RPMI8226 (cell line): ENCODE measurements at regions not wholly inside any gene's neighbourhood (a gene's known extent, or its start where the extent isn't known, plus 50 kb on each side); places are given as distances from the start of the nearest gene placed in this dataset.
"Not testable (repeated sequence)": the region's sequence is repeated elsewhere in the genome, so short reads cannot be mapped to it uniquely, and the experiment has no call there.

Source experiments
- DNase-seq: peaks from one replicate; pipeline ENCODE4 v3.0.0-alpha.2; 2015

DNA sequence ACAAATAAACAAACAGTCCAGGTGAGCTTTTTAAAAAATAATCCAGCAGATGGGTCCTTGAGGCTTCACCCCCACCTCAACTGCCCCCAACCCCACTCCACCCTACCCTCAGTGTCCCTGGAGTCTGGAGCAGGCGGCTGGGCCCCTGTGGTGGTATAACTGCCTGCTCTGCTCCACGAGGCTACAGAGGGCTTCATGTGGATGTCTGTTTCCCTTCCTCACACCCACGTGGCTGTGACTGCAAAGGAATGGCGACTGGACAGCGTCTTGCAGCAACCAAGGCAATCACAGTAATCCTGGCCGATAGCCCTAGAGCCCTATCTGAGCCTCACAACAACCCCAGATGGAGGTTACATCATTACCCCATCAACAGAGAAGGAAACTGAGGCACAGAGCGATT lies 76.5 kb downstream of the SLC2A10 start:
- no peak for DNase-seq

DNA sequence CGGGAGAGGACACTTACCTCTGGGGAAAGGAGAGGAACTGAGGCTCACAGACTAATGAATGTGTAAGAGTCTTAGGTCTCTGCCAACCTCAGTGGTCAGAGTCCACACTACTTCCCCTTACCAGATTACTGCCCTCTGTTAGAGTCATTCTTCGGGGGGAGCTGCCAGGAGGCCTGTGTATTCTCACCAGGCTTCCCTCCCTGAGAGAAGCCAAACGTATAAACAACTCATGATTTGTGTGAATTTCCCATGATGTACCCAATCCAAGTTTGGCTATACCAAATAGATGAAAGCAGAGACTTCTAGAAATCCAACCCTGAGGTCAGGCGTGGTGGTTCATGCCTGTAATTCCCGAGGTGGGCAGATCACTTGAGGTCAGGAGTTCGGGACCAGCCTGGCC lies 77.1 kb downstream of the SLC2A10 start:
- no peak for DNase-seq

DNA sequence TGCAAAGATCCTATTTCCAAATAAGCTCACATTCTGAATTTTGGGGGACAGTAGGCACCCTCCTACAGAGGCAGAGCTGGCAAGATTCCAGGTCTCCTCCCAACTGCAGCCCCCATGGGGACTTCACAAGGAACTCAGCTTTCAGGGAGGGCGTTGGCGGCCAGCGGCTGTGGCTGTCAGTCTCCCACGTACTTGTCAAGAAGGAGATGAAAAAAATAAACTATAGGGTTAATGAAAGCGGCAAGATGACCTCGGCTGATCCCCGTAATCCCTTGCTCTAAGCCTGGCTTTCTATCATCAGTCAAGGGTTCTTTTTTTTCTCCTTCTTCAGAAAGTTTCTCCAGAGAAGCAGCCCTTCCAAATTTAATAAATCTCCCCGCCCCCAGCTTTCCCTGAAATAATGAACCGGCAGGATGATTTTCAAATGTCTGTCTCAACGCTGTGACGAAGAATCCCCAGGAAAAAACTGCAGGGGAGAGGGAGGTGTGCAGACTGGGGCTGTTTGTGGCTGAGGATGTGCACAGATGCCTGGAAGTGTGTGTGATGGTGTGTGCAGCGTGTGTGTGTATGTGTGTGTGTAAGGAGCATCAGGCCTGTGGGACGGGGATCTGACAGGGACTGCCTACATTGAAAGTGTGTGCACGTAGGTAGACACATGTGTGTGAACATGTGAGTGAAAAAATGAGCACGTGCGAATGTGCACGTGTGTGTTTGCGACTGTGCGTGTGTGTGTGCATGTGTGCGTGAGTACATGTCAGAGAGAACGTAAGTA lies 78.7 kb downstream of the SLC2A10 start:
- no peak for DNase-seq

DNA sequence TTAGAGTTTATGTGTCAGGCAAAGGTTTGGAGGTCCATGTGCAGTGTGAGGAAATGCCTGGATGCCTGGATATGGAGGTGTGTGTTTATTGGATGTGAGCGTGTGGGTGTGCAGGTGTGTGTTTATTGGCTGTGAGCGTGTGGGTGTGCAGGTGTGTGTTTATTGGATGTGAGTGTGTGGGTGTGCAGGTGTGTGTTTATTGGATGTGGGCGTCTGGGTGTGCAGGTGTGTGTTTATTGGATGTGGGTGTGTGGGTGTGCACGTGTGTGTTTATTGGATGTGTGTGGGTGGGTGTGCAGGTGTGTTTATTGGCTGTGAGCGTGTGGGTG lies 79.3 kb downstream of the SLC2A10 start:
- not testable (repeated sequence) for DNase-seq

DNA sequence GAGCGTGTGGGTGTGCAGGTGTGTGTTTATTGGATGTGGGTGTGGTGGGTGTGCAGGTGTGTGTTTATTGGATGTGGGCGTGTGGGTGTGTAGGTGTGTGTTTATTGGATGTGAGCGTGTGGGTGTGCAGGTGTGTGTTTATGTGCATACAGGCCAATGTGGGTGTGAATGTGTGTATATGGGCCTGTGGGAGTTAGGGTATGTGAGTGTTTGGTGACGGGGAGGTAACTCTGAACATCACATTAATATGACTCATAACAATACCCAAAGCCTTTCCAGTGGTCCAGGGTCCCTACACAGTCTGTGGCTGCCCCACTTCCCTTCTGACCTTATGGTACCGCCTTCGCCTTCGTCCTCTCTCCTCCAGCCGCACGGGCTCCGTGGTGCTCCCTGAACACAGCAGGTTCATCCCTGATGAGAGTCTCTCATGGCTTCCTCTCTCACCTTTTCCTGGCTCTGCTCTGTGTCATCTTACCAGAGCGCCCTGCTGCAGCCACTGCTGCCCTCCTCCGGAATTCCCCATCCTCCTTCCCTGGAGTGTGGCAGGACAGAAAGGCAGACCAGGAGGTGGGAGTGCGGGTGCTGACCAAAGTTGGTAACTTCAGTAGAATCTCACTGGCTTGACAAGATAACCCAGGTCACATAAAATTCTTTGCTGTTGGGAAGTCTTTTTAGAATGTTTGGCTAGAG lies 80.0 kb downstream of the SLC2A10 start:
- DNase-seq: no peak

DNA sequence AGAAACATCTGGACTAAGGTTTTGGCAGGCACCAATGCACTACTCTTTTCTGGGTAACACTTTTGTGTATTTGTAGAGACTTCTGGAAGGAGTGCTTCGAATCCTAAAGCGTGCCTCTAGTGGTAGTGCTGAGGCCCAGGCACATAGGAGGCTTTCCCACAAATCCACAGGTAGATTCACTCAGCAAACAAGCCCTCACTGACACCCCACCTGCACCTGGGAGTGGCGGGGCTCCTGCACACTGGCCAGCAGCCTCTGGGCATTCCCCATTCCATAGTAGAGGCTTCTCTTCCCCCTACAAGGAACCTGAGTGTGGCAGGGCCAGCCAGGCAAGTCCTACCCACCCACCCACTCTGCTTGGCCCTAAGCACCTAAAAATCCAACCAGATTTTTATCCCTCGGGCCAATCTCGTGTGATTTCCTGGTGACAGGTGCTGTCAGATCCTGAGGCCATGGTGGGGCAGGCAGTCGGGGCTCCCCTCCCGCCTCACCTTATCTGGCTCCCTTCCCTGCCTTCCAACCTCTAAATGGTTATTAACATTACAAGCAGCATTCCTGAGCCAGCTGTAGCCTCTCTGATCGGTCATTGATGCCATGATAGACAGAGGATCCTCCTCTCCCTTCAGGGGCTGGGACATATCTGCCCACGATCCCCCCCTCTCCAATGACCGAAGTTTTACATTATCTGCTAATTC lies 82.4 kb downstream of the SLC2A10 start:
- no peak for DNase-seq

DNA sequence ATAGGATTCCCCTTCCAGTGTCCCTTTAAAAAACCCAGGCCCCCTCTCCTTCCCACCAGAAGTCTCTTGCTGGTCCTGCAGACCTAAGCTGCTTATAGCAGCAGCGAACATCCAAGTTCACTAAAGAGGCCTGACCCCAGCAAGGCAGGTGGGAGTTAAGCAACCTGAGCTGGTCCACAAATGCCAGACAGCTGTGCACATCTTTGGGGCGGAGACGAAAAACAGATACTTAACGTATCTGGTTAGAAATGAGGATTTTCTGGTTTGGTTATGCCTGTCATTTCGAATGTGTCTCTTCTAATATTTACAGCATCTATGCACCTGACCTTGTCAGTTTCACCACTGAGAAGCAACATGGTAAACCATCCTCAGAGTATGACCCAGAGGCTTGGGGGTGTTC lies 87.8 kb downstream of the SLC2A10 start:
- no peak for DNase-seq

DNA sequence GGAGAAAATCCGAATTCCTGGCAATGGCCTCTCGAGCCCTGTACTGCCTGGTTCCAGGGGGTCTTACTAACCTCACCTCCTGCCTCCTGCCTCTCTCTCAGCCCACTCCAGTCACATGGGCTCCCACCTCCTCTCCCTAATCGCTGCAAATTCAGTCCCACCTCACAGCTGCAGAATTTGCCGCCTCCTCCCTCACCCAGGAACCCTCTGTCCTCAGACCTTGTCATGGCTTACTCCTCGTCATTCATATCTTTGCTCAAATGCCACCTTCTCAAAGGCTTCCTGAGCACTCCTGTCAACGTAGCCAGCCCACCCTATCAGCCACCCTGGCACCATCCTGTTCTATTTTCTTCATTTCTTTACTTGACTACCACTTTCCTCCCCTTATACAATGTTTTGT lies 89.0 kb downstream of the SLC2A10 start:
- no peak for DNase-seq

DNA sequence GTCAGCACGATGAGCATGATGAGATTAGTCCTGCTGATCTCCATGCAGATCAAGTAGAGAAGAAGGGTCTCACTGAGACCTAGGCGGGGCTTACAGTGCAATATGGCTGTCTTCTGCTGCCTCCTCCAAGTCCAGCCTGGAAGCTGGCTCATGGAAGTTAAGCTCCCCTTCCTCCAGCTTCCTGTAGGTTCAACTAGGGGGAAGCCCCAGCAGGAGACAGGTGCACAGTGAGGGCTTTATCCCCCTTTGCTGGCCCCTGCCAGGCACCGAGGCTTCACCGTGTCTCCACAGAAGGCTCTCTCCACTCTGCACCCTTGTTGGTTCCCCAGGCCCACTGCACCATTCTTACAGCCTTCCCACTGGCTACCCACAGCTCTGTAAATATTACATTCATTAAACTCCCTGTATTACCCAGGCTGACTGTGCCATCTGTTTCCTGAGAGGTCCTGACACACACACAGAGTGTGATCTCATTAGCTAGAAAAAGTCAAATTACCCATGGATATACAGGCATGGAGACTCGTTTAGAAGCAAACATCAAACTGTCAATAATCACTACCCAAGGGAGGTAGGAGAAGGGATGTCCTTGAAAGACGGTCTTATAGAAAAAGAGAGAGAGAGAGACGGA lies 90.4 kb downstream of the SLC2A10 start:
- DNase-seq: no peak

DNA sequence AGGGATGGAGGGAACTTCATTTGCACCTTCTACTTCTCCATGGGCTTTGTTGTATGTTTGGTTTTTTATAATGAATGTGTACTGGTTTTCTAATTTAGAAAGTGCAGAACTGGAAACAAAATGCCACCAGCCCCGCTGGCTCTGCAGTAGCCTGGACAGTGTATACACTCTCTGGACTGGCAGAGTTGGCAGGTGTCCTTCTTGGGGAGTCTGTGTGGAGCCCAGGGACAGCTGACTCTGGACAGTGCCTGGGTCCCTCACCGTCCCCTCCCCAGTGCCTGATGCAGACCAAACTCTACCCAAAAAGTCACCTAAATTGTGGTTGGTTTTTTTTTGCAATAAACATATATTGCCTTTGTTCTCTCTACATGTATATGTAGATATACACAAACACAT lies 91.0 kb downstream of the SLC2A10 start:
- DNase-seq: no peak

DNA sequence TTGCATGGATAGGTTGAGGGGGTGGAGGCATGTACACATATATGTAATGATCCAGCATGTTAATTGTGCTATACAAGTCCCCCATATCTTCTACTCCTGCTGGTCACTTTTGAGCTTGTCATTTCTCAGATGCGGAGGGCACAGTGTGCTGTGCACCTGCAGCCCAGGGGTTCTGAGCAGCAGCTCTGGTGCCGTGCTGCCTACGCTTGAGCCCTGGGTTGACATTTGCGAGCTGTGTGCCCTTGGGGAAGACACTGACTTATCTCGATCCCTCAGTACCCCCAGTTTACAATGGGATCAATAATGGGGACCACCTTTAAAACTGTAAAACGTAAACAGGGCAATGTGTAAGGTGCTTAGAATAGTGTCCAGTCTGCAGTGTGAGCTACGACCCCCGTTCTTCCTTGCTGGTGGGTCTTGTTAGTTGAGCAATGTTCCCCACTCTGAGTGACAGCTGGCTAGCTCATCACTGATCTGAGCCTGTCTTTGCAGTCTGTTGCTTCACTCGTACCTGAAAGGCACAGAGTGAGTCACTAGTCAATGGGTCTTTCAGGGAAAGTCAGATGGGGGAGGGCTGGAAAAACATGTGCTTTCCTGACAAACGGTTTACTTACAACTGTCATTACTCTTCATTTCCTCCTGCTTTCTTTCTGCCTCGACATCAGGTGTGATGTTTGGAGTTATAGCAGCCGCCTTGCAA lies 91.7 kb downstream of the SLC2A10 start:
- DNase-seq: no peak

DNA sequence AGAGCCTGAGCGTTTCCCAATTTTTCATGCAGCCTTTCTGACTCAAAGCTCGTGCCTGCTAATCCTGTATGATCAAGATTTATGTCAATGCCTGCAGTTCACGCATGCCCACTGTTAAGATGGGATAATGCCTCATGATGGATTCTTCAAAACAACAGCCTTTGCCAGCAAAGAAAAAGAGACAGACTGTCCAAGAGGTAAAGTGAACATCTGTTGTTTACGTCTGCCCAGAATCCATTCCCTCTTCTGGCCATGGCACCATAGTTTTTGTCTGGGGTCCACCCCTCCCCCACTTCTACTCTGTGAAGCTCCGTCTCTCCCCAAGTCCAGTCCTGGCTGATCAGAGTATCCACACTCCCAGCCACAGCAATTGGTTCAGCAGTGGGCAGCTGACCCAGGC lies 91.9 kb upstream of the EYA2 start:
- no peak for DNase-seq

DNA sequence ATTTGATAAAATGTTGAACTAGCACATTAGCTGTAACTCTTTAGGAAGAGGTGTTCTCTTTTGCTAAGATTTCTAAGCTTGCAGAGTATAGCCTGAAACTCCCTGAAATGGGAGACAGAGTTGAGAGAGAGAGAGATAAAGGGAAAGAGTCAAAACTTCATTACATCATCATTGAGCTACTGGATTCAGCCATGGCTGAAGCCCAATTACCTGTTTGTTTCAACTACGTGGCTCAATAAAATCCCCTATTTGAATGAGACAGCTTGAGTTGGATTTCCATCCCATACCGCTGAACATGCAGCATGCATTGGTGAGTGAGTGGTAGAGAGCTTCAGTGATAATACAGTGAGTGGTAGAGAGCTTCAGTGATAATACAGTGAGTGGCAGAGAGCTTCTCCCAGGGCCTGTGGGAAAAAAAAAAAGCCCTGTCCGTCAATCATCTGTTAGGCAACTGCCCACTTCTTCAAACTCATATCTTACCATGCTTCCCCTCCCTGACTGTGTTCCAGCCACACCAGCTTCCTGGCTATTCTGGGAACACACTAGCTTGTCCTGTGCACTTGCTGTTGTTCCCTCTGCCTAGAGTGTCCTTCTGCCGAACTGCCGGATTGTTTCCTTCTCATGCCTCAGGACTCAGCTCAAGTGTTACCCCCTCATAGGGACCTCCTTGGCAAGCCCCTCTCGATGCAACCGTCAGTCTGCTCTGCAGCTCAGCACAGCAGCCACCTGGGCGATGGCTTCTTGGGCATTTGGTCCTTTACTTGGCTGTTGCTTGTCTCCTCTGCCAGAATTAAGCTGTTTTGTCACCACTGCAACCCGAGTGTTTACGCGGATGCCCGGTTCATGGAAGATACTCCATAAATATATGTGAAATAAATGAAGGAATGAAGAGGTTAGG lies 91.3 kb upstream of the EYA2 start:
- no peak for DNase-seq

DNA sequence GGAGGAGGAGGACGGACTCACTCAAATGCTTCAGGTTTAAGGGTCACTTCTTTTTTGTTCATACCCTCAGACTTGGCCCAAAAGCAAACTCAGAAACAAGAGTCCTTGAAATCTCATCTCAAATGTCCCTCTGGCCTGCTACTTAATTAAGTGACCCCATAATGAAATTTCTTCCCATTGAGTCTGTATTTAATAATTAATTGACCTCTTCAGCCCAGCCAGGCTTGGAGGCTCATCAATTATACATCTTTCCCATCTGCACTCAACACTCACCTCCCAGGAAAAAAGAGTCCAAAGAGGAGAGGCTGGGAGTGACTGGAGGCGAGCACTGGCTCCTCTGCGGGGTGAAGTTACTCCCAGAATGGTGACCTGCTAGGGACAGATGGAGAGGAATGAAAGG lies 90.5 kb upstream of the EYA2 start:
- no peak for DNase-seq

DNA sequence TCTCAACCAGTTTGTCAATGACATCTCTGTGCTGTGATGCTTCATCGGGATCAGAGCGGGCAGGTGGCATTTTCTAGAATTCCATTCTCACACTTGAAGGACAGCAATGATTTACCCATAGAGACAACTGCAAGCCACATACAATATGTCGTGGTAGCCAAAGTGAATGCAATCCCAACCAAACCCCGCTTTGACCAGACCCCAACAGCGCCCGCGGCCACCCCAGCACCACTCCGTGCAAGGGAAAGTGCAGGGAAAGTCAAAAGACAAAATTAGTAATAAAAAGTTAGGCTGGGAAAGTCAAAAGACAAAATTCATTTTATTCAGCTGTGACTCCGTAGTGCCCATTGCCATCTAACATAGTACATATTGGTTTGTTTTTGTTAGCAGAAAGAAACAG lies 88.8 kb upstream of the EYA2 start:
- DNase-seq: no peak

DNA sequence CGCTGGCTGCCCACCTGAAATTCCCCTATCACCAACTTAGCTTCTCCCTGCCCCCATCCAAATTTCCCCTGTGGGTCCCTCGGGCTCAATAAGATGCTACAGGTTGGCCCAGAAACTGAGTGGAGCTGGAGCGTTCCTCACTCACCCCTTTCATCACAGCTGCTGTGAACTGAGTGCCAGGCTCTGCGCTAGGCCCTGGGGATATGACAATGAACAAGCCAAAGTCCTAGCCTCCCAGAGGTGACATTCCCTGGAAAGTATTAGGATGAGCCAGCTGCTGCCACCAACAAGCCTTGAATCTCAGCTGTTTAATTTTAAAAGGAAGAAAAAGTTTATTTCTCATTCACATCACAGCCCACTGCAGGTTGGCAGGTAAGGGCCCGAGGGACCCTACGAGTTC lies 86.6 kb upstream of the EYA2 start:
- DNase-seq: no peak

DNA sequence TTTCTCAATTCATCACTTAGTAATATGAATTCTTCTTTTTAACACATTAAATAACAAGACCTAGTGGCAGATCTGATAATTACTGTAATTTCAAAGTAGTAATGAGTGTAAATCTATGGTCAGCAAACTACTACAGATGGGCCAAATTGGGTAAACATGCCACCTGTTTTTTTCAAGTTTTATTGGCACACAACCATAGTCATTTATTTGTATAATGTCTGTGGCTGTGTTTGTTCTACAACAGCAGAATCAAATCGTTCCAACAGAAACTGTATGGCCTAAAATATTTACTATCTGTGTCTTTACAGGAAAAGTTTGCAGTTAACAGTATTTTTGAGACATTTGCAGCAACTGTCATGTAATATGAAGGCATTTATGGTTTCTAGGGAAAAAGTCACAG lies 86.1 kb upstream of the EYA2 start:
- no peak for DNase-seq

DNA sequence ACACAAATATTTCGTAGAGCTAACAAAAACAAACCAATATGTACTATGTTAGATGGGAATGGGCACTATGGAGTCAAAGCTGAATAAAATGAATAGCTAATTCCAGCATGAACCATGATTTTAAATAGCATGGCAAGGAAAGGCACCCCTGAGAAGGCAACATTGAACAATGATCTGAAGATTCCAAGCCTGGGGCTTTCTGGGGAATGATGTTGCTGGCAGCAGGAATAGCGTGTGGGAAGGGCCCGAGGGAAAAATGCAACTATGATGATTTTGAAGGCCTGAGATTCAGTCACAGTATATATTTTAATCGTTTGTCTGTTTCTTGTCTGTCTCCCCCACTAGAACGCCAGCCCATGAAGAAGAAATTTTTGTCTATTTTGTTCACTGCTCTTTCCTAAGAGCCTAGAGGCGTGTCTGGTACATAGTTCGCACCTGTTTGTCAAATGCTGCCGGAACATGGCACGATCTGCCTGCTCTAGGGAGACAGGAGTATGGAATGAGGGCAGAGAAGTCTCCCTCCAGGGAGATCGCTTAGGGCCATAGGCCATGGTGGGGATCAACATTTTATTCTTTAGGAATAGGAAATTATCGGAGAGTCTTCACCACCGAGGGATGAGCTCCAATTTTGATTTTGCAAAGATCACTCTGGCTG lies 84.8 kb upstream of the EYA2 start:
- DNase-seq: no peak

DNA sequence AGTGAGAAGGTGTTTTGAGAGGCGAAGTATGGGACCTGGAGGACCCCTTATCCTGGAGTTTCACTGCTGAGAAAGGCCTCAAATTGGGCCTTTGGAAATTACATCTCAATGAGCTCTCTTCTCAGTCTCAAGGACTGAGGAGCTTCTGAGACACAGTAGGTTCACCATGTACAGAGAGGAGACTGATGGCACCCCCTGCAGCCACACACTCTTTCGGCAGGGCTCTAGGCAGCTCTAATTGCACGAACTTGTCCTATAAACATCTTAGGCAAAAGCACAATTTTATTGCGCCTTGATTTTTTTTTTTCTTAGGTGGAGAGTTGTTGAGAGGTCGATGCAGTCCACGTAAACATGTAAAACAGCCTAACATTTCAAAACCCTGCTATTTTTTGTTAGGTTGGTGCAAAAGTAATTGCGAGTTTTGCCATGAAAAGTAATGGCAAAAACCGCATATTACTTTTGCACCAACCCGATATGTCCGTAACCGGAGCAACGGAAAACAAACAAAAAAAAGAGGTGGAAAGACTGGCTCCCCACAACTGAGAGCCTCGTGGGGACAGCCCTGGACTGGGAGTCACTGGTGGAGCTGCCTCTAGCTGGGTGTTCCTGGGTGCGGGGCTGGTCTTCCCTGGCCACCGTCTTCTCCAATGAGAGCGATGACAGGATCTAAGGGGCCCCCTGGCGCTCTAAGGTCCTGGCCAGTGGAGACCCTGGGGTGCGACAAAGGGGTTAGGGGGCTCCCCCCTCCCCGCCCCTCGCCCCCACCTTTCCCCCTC lies 84.0 kb upstream of the EYA2 start:
- no peak for DNase-seq

DNA sequence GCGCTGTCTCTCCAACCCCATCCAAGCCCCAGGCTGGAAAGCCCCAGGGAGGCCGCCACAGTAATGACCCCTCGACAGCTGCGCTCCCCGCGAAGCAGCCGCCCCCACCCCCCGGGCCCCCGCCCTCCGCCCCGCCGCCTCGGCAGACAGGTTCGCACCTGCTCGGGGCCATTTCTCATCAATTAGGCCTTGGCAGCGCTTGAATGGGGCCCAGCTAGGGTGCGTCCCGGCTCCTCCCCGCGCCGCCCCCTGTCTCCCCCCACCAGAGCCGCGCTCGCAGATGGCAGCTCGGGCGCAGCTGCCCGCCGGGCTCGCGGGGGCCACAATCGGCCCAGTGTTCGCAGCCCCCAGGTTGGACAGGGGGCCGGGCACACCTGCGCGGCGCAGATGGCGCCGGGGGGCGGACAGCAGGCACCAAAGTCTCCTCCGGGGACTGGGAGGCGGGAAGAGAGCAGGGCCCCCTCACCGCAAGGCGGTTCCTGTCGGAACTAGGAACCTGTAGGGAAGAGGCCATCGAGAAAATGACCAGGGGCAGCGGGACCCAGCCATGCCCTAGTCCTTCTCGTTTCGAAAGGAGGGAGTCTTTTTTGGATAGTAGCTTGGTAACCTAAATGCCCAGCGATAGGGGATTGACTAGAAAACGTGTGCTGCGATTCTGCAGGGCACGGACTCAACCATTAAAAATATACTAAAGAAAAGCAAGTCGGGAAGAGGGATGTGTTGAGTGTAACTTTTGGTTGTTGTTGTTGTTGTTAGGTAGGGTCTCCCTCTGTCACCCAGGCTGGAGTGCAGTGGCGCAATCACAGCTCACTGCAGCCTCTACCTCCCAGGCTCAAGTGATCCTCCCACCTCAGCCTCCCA lies 83.2 kb upstream of the EYA2 start:
- no peak for DNase-seq
